ENCODE measurements at regions not wholly inside any gene's neighbourhood (a gene's known extent, or its start where the extent isn't known, plus 50 kb on each side); places are given as distances from the start of the nearest gene placed in this dataset.

- no peak for DNase-seq (ENCODE audit: low spot score)
- no peak for FAIRE-seq
Observed at GRCh38 chr18:33960417-33960816, 264.3 kb downstream of the NOL4 start.

- FAIRE-seq, result no peak
Observed at GRCh38 chr18:33959609-33960008, 265.1 kb downstream of the NOL4 start.

GRCh38 chr18:33957707-33958106 lies 267.0 kb downstream of the NOL4 start:
- no peak for DNase-seq (ENCODE audit: low spot score)
- no peak for FAIRE-seq

More at GRCh38 chr18:33959609-33960008, 265.1 kb downstream of the NOL4 start:
- no peak for DNase-seq (ENCODE audit: low spot score)

- DNase-seq (ENCODE audit: low spot score), result no peak
- no peak for FAIRE-seq
Observed at GRCh38 chr18:33951031-33951430, 273.7 kb downstream of the NOL4 start.

- FAIRE-seq (no peak), DNase-seq (ENCODE audit: low spot score) (no peak)
Observed at GRCh38 chr18:33946336-33946735, 278.4 kb downstream of the NOL4 start.

- FAIRE-seq (no peak), DNase-seq (ENCODE audit: low spot score) (no peak)
Observed at GRCh38 chr18:33944493-33944892, 280.2 kb downstream of the NOL4 start.

GRCh38 chr18:33937270-33937816 lies 287.4 kb downstream of the NOL4 start:
- FAIRE-seq, result no peak
- no peak for DNase-seq (ENCODE audit: low spot score)

- DNase-seq (ENCODE audit: low spot score) (no peak), FAIRE-seq (no peak)
Observed at GRCh38 chr18:33934258-33934657, 290.5 kb downstream of the NOL4 start.

- no peak for DNase-seq (ENCODE audit: low spot score)
- FAIRE-seq, result no peak
Observed at GRCh38 chr18:33928231-33928630, 296.5 kb downstream of the NOL4 start.

- DNase-seq (ENCODE audit: low spot score), result no peak
- FAIRE-seq, result no peak
Observed at GRCh38 chr18:33924576-33924975, 300.1 kb downstream of the NOL4 start.

GRCh38 chr18:33923980-33924379 lies 300.7 kb downstream of the NOL4 start:
- FAIRE-seq (no peak), DNase-seq (ENCODE audit: low spot score) (no peak)

GRCh38 chr18:33918571-33918970 lies 306.1 kb downstream of the NOL4 start:
- FAIRE-seq (no peak), DNase-seq (ENCODE audit: low spot score) (no peak)

- DNase-seq (ENCODE audit: low spot score) (no peak), FAIRE-seq (no peak)
Observed at GRCh38 chr18:33916200-33916599, 308.5 kb downstream of the NOL4 start.

GRCh38 chr18:33914399-33914798 lies 310.3 kb downstream of the NOL4 start:
- DNase-seq (ENCODE audit: low spot score) (peak; percentile 6), FAIRE-seq (no peak)

GRCh38 chr18:33906046-33906445 lies 318.7 kb downstream of the NOL4 start:
- FAIRE-seq (no peak), DNase-seq (ENCODE audit: low spot score) (no peak)

- FAIRE-seq (no peak), DNase-seq (ENCODE audit: low spot score) (no peak)
Observed at GRCh38 chr18:33901894-33902512, 322.7 kb downstream of the NOL4 start.

- DNase-seq (ENCODE audit: low spot score) (no peak), FAIRE-seq (no peak)
Observed at GRCh38 chr18:33900638-33901037, 322.6 kb downstream of the ASXL3 start.

- DNase-seq (ENCODE audit: low spot score) (no peak), FAIRE-seq (no peak)
Observed at GRCh38 chr18:33898427-33898826, 320.4 kb downstream of the ASXL3 start.

GRCh38 chr18:33878213-33878612 lies 300.2 kb downstream of the ASXL3 start:
- no peak for DNase-seq (ENCODE audit: low spot score)
- no peak for FAIRE-seq

GRCh38 chr18:33875029-33875565 lies 297.1 kb downstream of the ASXL3 start:
- FAIRE-seq (no peak), DNase-seq (ENCODE audit: low spot score) (no peak)

- no peak for DNase-seq (ENCODE audit: low spot score)
Observed at GRCh38 chr18:33873112-33873511, 295.1 kb downstream of the ASXL3 start.

GRCh38 chr18:33871363-33872025 lies 293.5 kb downstream of the ASXL3 start:
- DNase-seq (ENCODE audit: low spot score) (no peak), FAIRE-seq (no peak)

More at GRCh38 chr18:33873112-33873511, 295.1 kb downstream of the ASXL3 start:
- no peak for FAIRE-seq

- no peak for FAIRE-seq
Observed at GRCh38 chr18:33870059-33870458, 292.0 kb downstream of the ASXL3 start.

More at GRCh38 chr18:33870059-33870458, 292.0 kb downstream of the ASXL3 start:
- no peak for DNase-seq (ENCODE audit: low spot score)
